SK-N-SH (cell line): ENCODE measurements at regions not wholly inside any gene's neighbourhood (a gene's known extent, or its start where the extent isn't known, plus 50 kb on each side); places are given as distances from the start of the nearest gene placed in this dataset.

Source experiments
- CTCF ChIA-PET: fragments of 300-600, 350-600 bp; formaldehyde crosslinking; extraction: SDS; loops from one replicate; lab custom pipeline; 2021; lab: Yijun Ruan, JAX
- POLR2A ChIA-PET: fragments of 350-600 bp; sonication (Branson Sonifier 250); formaldehyde crosslinking; extraction: SDS; loops from one replicate; lab custom pipeline; 2020; ENCODE audit warnings: antibody characterized with exemption, inconsistent platforms; lab: Yijun Ruan, JAX
- DNase-seq: peaks from one replicate; pipeline ENCODE4 v3.0.0; 2012
- H2AFZ ChIP-seq: fragments of 200-600 bp; sonication (generic); 2 replicates; pipeline ENCODE4 v1.8.1; 2016; ENCODE audit warnings: antibody characterized with exemption, mild to moderate bottlenecking, low read depth
- H3F3A ChIP-seq: fragments of 200-600 bp; sonication (generic); replicated peaks from 2 replicates; pipeline ENCODE3; 2016; ENCODE audit warnings: antibody characterized with exemption, mild to moderate bottlenecking; ENCODE audit not compliant: insufficient read depth
- H3K27ac ChIP-seq, 2 experiments: fragments of 200-500 bp in 1 of 2; fragments of 200-600 bp in 1 of 2; sonication (Bioruptor generic) in 1 of 2; sonication (generic), shearing (Covaris generic) in 1 of 2; 2 replicates each; pipeline versions ENCODE4 v1.5.1 to v1.6.1; 2014 to 2016; ENCODE audit warnings: low read depth in 2 of 2, inconsistent platforms in 1 of 2, low read length in 1 of 2, mild to moderate bottlenecking in 1 of 2, mixed read lengths in 1 of 2
- H3K27me3 ChIP-seq: fragments of 200-600 bp; sonication (generic), shearing (Covaris generic); 2 replicates; pipeline ENCODE4 v1.6.1; 2016; ENCODE audit warnings: mixed run types; ENCODE audit not compliant: insufficient read depth
- H3K36me3 ChIP-seq, 2 experiments: fragments of 200-500 bp in 1 of 2; fragments of 200-600 bp in 1 of 2; sonication (Bioruptor generic) in 1 of 2; sonication (generic) in 1 of 2; replicated peaks in 1 of 2; 2 replicates each; pipeline versions ENCODE3 to v1.5.1; 2014 to 2016; ENCODE audit warnings: low read length in 1 of 2, mild to moderate bottlenecking in 1 of 2; ENCODE audit not compliant: insufficient read depth in 2 of 2, control insufficient read depth in 1 of 2
- H3K4me1 ChIP-seq, 2 experiments: fragments of 200-500 bp in 1 of 2; fragments of 200-600 bp in 1 of 2; sonication (Bioruptor generic) in 1 of 2; sonication (generic), shearing (Covaris generic) in 1 of 2; 2 replicates each; pipeline versions ENCODE4 v1.5.1 to v1.6.1; 2014 to 2016; ENCODE audit warnings: low read depth in 1 of 2, low read length in 1 of 2, mixed run types in 1 of 2; ENCODE audit not compliant: insufficient read depth in 2 of 2, control insufficient read depth in 1 of 2
- H3K4me2 ChIP-seq: fragments of 200-600 bp; sonication (generic), shearing (Covaris generic); 2 replicates; pipeline ENCODE4 v1.6.1; 2017; ENCODE audit warnings: mixed run types
- H3K4me3 ChIP-seq, 2 experiments: fragments of 200-500 bp in 1 of 2; fragments of 200-600 bp in 1 of 2; sonication (Bioruptor generic) in 1 of 2; sonication (generic), shearing (Covaris generic) in 1 of 2; 2 replicates each; pipeline versions ENCODE4 v1.5.1 to v1.8.1; 2014 to 2016; ENCODE audit warnings: low read depth in 2 of 2, inconsistent platforms in 1 of 2, low read length in 1 of 2, mild to moderate bottlenecking in 1 of 2, mixed read lengths in 1 of 2, moderate library complexity in 1 of 2
- H3K79me2 ChIP-seq: fragments of 200-600 bp; sonication (generic); 2 replicates; pipeline ENCODE4 v1.8.1; 2017; ENCODE audit warnings: mild to moderate bottlenecking; ENCODE audit not compliant: insufficient read depth
- H3K9ac ChIP-seq: fragments of 200-600 bp; sonication (generic); 2 replicates; pipeline ENCODE4 v1.6.1; 2017; ENCODE audit warnings: mixed run types
- H3K9me2 ChIP-seq: fragments of 200-600 bp; sonication (generic); 2 replicates; pipeline ENCODE4 v1.6.1; 2017; ENCODE audit warnings: mixed run types
- H3K9me3 ChIP-seq: fragments of 200-600 bp; sonication (generic); 2 replicates; pipeline ENCODE4 v1.6.1; 2017; ENCODE audit warnings: mixed run types, mild to moderate bottlenecking, moderate library complexity
- H4K20me1 ChIP-seq: fragments of 200-600 bp; sonication (generic); 2 replicates; pipeline ENCODE4 v1.6.1; 2017; ENCODE audit warnings: mild to moderate bottlenecking, mixed run types; ENCODE audit not compliant: insufficient read depth
- CHD2 ChIP-seq: fragments of 150-350 bp; IDR thresholded peaks from 2 replicates; pipeline ENCODE4 v1.6.1; 2018; ENCODE audit warnings: low read length; ENCODE audit not compliant: partially characterized antibody
- CTCF ChIP-seq: fragments of 200-600 bp; sonication (generic); IDR thresholded peaks from 2 replicates; pipeline ENCODE4 v1.6.1; 2017; ENCODE audit warnings: antibody characterized with exemption, mild to moderate bottlenecking, moderate library complexity
- ELF1 ChIP-seq: IDR thresholded peaks from 2 replicates; pipeline ENCODE4 v1.4.0; 2012
- EP300 ChIP-seq, 2 experiments: IDR thresholded peaks; 2 replicates each; pipeline versions ENCODE4 v1.4.0 to v1.6.1; 2012; ENCODE audit warnings: borderline replicate concordance in 1 of 2, low read depth in 1 of 2, low read length in 1 of 2
- EZH2phosphoT487 ChIP-seq: fragments of 200-600 bp; sonication (generic); IDR thresholded peaks from 2 replicates; pipeline ENCODE4 v1.6.1; 2017; ENCODE audit warnings: low read depth, mixed run types, mild to moderate bottlenecking, antibody characterized with exemption, moderate library complexity, borderline replicate concordance
- GABPA ChIP-seq: IDR thresholded peaks from 2 replicates; pipeline ENCODE4 v1.4.0; 2012; ENCODE audit warnings: low read depth, mild to moderate bottlenecking
- GATA2 ChIP-seq: sonication (generic); formaldehyde crosslinking; IDR thresholded peaks from 2 replicates; pipeline ENCODE4 v1.5.0; 2020; ENCODE audit warnings: mild to moderate bottlenecking, missing genetic modification reagents
- IRF3 ChIP-seq: fragments of 150-350 bp; IDR thresholded peaks from 2 replicates; pipeline ENCODE4 v1.6.1; 2016; ENCODE audit warnings: mild to moderate bottlenecking, low read depth, low read length
- JUND ChIP-seq: IDR thresholded peaks from 2 replicates; pipeline ENCODE4 v1.4.0; 2012
- MEF2A ChIP-seq: IDR thresholded peaks from 2 replicates; pipeline ENCODE4 v1.4.0; 2012; ENCODE audit warnings: low read depth, borderline replicate concordance
- NFIC ChIP-seq: IDR thresholded peaks from 2 replicates; pipeline ENCODE4 v1.4.0; 2012; ENCODE audit warnings: borderline replicate concordance
- RAD21 ChIP-seq: IDR thresholded peaks from 2 replicates; pipeline ENCODE4 v1.6.1; 2012; ENCODE audit warnings: mild to moderate bottlenecking, low read length
- RCOR1 ChIP-seq: fragments of 150-350 bp; IDR thresholded peaks from 2 replicates; pipeline ENCODE4 v1.6.1; 2017; ENCODE audit warnings: antibody characterized with exemption, low read length
- TAF1 ChIP-seq: IDR thresholded peaks from 2 replicates; pipeline ENCODE4 v1.6.1; 2012; ENCODE audit warnings: low read depth, mild to moderate bottlenecking, low read length, moderate library complexity, borderline replicate concordance
- TEAD4 ChIP-seq: IDR thresholded peaks from 2 replicates; pipeline ENCODE4 v1.4.0; 2012; ENCODE audit warnings: mild to moderate bottlenecking, borderline replicate concordance; ENCODE audit not compliant: insufficient read depth
- USF2 ChIP-seq: fragments of 150-350 bp; IDR thresholded peaks from 2 replicates; pipeline ENCODE4 v1.6.1; 2017; ENCODE audit warnings: antibody characterized with exemption, low read length, low read depth, borderline replicate concordance
- YY1 ChIP-seq: IDR thresholded peaks from 2 replicates; pipeline ENCODE4 v1.4.0; 2012; ENCODE audit warnings: low read depth, mild to moderate bottlenecking
- TF ChIP-seq, protein P1 (sequence below): IDR thresholded peaks from 2 replicates; pipeline ENCODE4 v1.6.1; 2012; ENCODE audit warnings: mild to moderate bottlenecking, low read depth, low read length, moderate library complexity
- TF ChIP-seq, protein P2 (sequence below): IDR thresholded peaks from 2 replicates; pipeline ENCODE4 v1.4.0; 2012; ENCODE audit warnings: low read depth, borderline replicate concordance

DNA sequence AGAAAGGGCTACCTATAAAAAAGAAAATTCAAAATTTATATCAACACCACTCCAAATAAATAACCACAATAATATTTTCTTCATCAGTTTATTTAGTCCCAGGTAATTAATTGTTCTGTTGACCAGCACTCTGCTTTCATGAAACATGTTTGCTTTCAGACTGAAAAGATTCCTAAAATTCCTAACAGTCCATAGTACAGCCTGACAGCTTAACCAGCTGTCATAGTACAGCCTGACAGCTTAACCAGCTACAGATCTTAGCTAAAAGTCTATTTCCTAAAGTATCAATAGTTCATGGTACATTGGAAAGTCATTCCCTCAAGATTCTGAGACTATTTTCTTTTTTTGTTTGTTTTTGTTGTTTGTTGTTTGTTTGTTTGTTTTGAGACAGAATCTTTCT, 144.1 kb upstream of the DDX53 start:
- Histone ChIP-seq H3F3A (no peaks in the 10 kb centered on the region), H3K27me3 (no peaks in the 10 kb centered on the region), H3K27ac (no peak overlapping the region), H3K4me3 (no peak overlapping the region), H3K79me2 (no peaks in the 10 kb centered on the region), H3K4me2 (no peak overlapping the region), H3K9me2 (no peaks in the 10 kb centered on the region), H3K4me1 (no peaks in the 10 kb centered on the region), H2AFZ (no peak overlapping the region), H3K9me3 (no peaks in the 10 kb centered on the region), H4K20me1 (no peaks in the 10 kb centered on the region), H3K36me3 (no peaks in the 10 kb centered on the region), H3K9ac (no peak overlapping the region)
- CTCF ChIA-PET, result no interaction called here
- POLR2A ChIA-PET, result no interaction called here
- TF ChIP-seq NFIC, result no peak
- TF ChIP-seq, protein P1, sequence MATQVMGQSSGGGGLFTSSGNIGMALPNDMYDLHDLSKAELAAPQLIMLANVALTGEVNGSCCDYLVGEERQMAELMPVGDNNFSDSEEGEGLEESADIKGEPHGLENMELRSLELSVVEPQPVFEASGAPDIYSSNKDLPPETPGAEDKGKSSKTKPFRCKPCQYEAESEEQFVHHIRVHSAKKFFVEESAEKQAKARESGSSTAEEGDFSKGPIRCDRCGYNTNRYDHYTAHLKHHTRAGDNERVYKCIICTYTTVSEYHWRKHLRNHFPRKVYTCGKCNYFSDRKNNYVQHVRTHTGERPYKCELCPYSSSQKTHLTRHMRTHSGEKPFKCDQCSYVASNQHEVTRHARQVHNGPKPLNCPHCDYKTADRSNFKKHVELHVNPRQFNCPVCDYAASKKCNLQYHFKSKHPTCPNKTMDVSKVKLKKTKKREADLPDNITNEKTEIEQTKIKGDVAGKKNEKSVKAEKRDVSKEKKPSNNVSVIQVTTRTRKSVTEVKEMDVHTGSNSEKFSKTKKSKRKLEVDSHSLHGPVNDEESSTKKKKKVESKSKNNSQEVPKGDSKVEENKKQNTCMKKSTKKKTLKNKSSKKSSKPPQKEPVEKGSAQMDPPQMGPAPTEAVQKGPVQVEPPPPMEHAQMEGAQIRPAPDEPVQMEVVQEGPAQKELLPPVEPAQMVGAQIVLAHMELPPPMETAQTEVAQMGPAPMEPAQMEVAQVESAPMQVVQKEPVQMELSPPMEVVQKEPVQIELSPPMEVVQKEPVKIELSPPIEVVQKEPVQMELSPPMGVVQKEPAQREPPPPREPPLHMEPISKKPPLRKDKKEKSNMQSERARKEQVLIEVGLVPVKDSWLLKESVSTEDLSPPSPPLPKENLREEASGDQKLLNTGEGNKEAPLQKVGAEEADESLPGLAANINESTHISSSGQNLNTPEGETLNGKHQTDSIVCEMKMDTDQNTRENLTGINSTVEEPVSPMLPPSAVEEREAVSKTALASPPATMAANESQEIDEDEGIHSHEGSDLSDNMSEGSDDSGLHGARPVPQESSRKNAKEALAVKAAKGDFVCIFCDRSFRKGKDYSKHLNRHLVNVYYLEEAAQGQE, result no peak
- TF ChIP-seq ELF1, result no peak
- no peak for TF ChIP-seq GABPA
- no peak for TF ChIP-seq GATA2 (CRISPR knock-in tag)
- no peak for TF ChIP-seq MEF2A
- no peak for TF ChIP-seq USF2
- no peak for TF ChIP-seq RCOR1
- TF ChIP-seq JUND, result no peak
- no peak for TF ChIP-seq YY1
- no peak for TF ChIP-seq IRF3
- no peak for TF ChIP-seq EP300 (IDR thresholded peaks at IDR 0.05; ENCODE audit: borderline replicate concordance in 1 of 2, low read depth in 1 of 2, low read length in 1 of 2)
- TF ChIP-seq RAD21, result no peak
- no peak for TF ChIP-seq EZH2phosphoT487
- TF ChIP-seq, protein P2, sequence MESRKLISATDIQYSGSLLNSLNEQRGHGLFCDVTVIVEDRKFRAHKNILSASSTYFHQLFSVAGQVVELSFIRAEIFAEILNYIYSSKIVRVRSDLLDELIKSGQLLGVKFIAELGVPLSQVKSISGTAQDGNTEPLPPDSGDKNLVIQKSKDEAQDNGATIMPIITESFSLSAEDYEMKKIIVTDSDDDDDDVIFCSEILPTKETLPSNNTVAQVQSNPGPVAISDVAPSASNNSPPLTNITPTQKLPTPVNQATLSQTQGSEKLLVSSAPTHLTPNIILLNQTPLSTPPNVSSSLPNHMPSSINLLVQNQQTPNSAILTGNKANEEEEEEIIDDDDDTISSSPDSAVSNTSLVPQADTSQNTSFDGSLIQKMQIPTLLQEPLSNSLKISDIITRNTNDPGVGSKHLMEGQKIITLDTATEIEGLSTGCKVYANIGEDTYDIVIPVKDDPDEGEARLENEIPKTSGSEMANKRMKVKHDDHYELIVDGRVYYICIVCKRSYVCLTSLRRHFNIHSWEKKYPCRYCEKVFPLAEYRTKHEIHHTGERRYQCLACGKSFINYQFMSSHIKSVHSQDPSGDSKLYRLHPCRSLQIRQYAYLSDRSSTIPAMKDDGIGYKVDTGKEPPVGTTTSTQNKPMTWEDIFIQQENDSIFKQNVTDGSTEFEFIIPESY, result no peak
- no peak for TF ChIP-seq CTCF
- no peak for TF ChIP-seq TAF1
- no peak for TF ChIP-seq CHD2
- no peak for TF ChIP-seq TEAD4
- no peak for DNase-seq
